ENCODE measurements at regions not wholly inside any gene's neighbourhood (a gene's known extent, or its start where the extent isn't known, plus 50 kb on each side); places are given as distances from the start of the nearest gene placed in this dataset.

- H3K27ac ChIP-seq (ENCODE audit: low read length) = no peak overlapping the region
- intact Hi-C loops (cut with micrococcal nuclease; ENCODE audit: unreplicated experiment) = no loop called here
- H3K4me1 ChIP-seq (ENCODE audit: control insufficient read depth, insufficient read depth, low read length) = no peaks in the 10 kb centered on the region
- H3K9me3 ChIP-seq (ENCODE audit: control insufficient read depth, insufficient read depth, low read depth, low read length) = no peaks in the 10 kb centered on the region
- ChIA-PET CTCF (no interaction called here), POLR2A (no interaction called here)
- DNase-seq (ENCODE audit: low read depth, low spot score) = no peak
- no peak for ATAC-seq
- peaks cover 8% of the 10 kb centered on the region for H3K27me3 ChIP-seq (ENCODE audit: control insufficient read depth, insufficient read depth, low read length)
- in situ Hi-C loops (cut with HindIII; ENCODE audit: low pct_unique_long_range_greater_than_20kb, low sequenced_read_pairs) = no loop called here
- H3K36me3 ChIP-seq (ENCODE audit: control insufficient read depth, insufficient read depth, low read length) = no peaks in the 10 kb centered on the region
- no peak for TF ChIP-seq CTCF (IDR thresholded peaks at IDR 0.05)
- TF ChIP-seq REST (IDR thresholded peaks at IDR 0.05; ENCODE audit: insufficient read depth in 1 of 2, low read depth in 2 of 2, low read length in 1 of 2) = no peak
- no peak for TF ChIP-seq POLR2AphosphoS5 (IDR thresholded peaks at IDR 0.05; ENCODE audit: low read depth, low read length)
- no peak for TF ChIP-seq SIN3A (IDR thresholded peaks at IDR 0.05; ENCODE audit: borderline replicate concordance, insufficient read depth, low read depth, low read length)
- TF ChIP-seq TCF7L2 (IDR thresholded peaks at IDR 0.05; ENCODE audit: low read depth, low read length) = no peak
- no peak overlapping the region for H3K4me3 ChIP-seq (ENCODE audit: low read depth in 2 of 2, low read length in 2 of 2)
- BruUV-seq (replicated peaks) = no TSS peak
Observed at GRCh38 chr6:3522561-3523260, 65.9 kb upstream of the SLC22A23 start.

DNA sequence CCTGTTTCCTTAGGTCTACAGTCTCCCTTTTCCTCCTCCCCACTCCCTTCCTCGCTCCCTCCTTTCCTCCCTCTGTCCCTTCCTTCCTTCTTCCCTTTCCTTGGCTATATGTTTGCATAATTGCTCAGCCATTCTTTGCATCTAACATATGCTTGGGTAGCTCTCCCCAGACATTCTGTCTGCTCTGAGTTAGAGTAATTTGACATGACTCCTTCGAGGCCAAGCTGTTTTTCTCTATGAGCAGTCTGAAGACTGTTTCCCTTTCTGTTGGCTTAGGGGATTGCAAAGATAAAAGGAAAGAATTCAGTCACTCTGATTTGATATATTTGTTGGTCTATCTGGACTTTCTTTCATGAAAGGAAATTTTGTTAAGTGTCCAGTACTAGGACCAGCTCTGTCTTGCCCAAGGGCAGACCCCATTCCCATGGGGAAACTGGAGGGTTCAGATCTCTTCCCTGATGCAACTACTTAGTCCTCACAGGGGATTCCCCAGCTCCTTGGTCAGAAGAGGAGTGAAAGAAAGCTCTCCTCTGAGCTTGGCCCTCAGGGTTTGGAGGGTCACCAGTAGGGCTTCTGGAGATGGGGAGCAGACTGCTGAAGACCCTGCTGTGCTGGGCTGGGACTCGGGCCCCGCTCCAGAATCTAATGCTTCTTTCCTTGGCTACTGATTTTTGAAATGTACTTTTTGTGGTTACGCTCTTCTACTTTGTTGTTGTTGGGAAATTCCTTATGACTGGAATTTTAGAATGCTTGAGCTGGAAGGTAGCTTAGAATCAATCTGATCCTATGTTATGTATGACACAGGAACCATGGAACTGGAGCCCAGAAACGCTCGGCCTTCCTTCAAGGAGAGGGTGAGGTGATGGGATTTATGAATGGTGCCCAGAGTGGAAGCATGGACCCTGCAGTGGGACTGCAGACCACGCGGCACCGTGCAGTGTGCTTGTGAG, 63.7 kb upstream of the SLC22A23 start:
- H3K9me3 ChIP-seq (ENCODE audit: control insufficient read depth, insufficient read depth, low read depth, low read length) = no peaks in the 10 kb centered on the region
- H3K4me1 ChIP-seq (ENCODE audit: control insufficient read depth, insufficient read depth, low read length) = no peaks in the 10 kb centered on the region
- CTCF ChIA-PET = no interaction called here
- H3K27ac ChIP-seq (ENCODE audit: low read length) = no peak overlapping the region
- TF ChIP-seq SIN3A (IDR thresholded peaks at IDR 0.05; ENCODE audit: borderline replicate concordance, insufficient read depth, low read depth, low read length) (no peak), TCF7L2 (IDR thresholded peaks at IDR 0.05; ENCODE audit: low read depth, low read length) (no peak), REST (IDR thresholded peaks at IDR 0.05; ENCODE audit: insufficient read depth in 1 of 2, low read depth in 2 of 2, low read length in 1 of 2) (no peak), CTCF (IDR thresholded peaks at IDR 0.05) (no peak), POLR2AphosphoS5 (IDR thresholded peaks at IDR 0.05; ENCODE audit: low read depth, low read length) (no peak)
- no peak overlapping the region for H3K4me3 ChIP-seq (ENCODE audit: low read depth in 2 of 2, low read length in 2 of 2)
- BruUV-seq (replicated peaks) = no TSS peak
- POLR2A ChIA-PET = no interaction called here
- in situ Hi-C loops (cut with HindIII; ENCODE audit: low pct_unique_long_range_greater_than_20kb, low sequenced_read_pairs) = no loop called here
- peaks cover 8% of the 10 kb centered on the region for H3K27me3 ChIP-seq (ENCODE audit: control insufficient read depth, insufficient read depth, low read length)
- no peak for DNase-seq (ENCODE audit: low read depth, low spot score)
- ATAC-seq = no peak
- no peaks in the 10 kb centered on the region for H3K36me3 ChIP-seq (ENCODE audit: control insufficient read depth, insufficient read depth, low read length)
- intact Hi-C loops (cut with micrococcal nuclease; ENCODE audit: unreplicated experiment) = no loop called here
